Heart right ventricle (tissue), 16 donors: ENCODE measurements at regions not wholly inside any gene's neighbourhood (a gene's known extent, or its start where the extent isn't known, plus 50 kb on each side); places are given as distances from the start of the nearest gene placed in this dataset.

ENCODE experiments used
- ATAC-seq, 8 donors: fragments of 200-7000 bp; cut with Tn5 transposase; one replicate each; pipeline ENCODE4 v1.9.1; 2020; ENCODE audit warnings: mild to moderate bottlenecking in 8 of 8, moderate library complexity in 8 of 8, moderate number of reproducible peaks in 1 of 8
- DNase-seq, 2 donors: peaks; one replicate each; pipeline ENCODE4 v3.0.0-alpha.2; 2020
- H3K27ac ChIP-seq, 10 donors: fragments of 200-600 bp; sonication (generic) in 2 of 10; one replicate each; pipeline versions ENCODE4 v1.5.0 to v1.8.0; 2020 to 2022; ENCODE audit warnings: mild to moderate bottlenecking in 3 of 10
- H3K27me3 ChIP-seq, 7 donors: fragments of 200-600 bp; one replicate each; pipeline ENCODE4 v1.8.0; 2021 to 2022; ENCODE audit warnings: mild to moderate bottlenecking in 2 of 7
- H3K36me3 ChIP-seq, 9 donors: fragments of 200-600 bp; sonication (generic) in 1 of 9; one replicate each; pipeline versions ENCODE4 v1.5.0 to v1.8.0; 2020 to 2022; ENCODE audit warnings: mild to moderate bottlenecking in 2 of 9
- H3K4me1 ChIP-seq, 9 donors: fragments of 200-600 bp; sonication (generic) in 1 of 9; one replicate each; pipeline versions ENCODE4 v1.5.0 to v1.8.0; 2020 to 2022; ENCODE audit warnings: mild to moderate bottlenecking in 4 of 9
- H3K4me3 ChIP-seq, 10 donors: fragments of 200-600 bp; sonication (generic) in 2 of 10; one replicate each; pipeline versions ENCODE4 v1.5.0 to v1.8.0; 2020 to 2022; ENCODE audit warnings: mild to moderate bottlenecking in 7 of 10, moderate library complexity in 2 of 10
- H3K9me3 ChIP-seq, 11 donors: fragments of 200-600 bp in 10 of 11; sonication (generic) in 2 of 11; one replicate each; pipeline versions ENCODE4 v1.5.0 to v1.8.0; 2013 to 2022; ENCODE audit warnings: mild to moderate bottlenecking in 2 of 11, control low read depth in 1 of 11, moderate library complexity in 1 of 11
- WGBS, 2 donors: extraction: QIAGEN DNeasy Blood & Tissue Kit; methylation state at CpG; one replicate each; pipeline ENCODE4 v1.1.7; 2013; ENCODE audit warnings: inconsistent platforms in 1 of 2; 5-methylcytosine and 5-hydroxymethylcytosine counted together
- intact Hi-C, 10 donors: fragments of 100-400 bp; cut with DNase I; formaldehyde crosslinking; loops; one replicate each; pipeline versions ENCODE4 v1.11.1 to v1.14.2; 2022
- TF ChIP-seq, protein P1 (sequence below), 9 donors: fragments of 200-600 bp; sonication (generic) in 2 of 9; IDR thresholded peaks; one replicate each; pipeline versions ENCODE4 v1.5.0 to v1.8.0; 2021 to 2022; ENCODE audit warnings: antibody characterized with exemption in 9 of 9, mild to moderate bottlenecking in 5 of 9, moderate library complexity in 1 of 9
- donor health status: Arrhythmogenic right ventricular cardiomyopathy.
- donor health status: ischemic (EF 13 %, LVEDD 7.1; RV severe dilation, severe dysfunction).
- donor health status: healthy with polysubstance abuse.
- donor health status: DM: no; HTN: yes; CAD: no.
- donor health status: DM: no; HTN: no; CAD: no.
- donor health status: ischemic (EF 25% LVEDD 6.9; RV normal size, moderate dysfunction).
- donor health status: ischemic (EF 25% LVEDD 5.7; RV mildly dilated, moderate dysfunction).
- donor health status: healthy.
- donor health status: DM: yes; HTN: yes; CAD: no.
- donor health status: Ischemic cardiomyopathy.
- donor health status: ischemic (EF 35%, LVEDD 5.7; RV mildly dilated, moderate dysfunction).
- donor health status: nonischemic (EF 11% LVEDD 7.7; RV severe dilation, severe dysfunction).
- donor health status: DM: yes; HTN: yes; CAD: no.
- donor health status: PGD.
- donor health status: ischemic (EF 29% LVEDD 5.4; RV normal size, mild dysfunction).
- donor health status: nonischemic (EF 23%, LVEDD 6.1; RV moderate dilation, normal function).

DNA sequence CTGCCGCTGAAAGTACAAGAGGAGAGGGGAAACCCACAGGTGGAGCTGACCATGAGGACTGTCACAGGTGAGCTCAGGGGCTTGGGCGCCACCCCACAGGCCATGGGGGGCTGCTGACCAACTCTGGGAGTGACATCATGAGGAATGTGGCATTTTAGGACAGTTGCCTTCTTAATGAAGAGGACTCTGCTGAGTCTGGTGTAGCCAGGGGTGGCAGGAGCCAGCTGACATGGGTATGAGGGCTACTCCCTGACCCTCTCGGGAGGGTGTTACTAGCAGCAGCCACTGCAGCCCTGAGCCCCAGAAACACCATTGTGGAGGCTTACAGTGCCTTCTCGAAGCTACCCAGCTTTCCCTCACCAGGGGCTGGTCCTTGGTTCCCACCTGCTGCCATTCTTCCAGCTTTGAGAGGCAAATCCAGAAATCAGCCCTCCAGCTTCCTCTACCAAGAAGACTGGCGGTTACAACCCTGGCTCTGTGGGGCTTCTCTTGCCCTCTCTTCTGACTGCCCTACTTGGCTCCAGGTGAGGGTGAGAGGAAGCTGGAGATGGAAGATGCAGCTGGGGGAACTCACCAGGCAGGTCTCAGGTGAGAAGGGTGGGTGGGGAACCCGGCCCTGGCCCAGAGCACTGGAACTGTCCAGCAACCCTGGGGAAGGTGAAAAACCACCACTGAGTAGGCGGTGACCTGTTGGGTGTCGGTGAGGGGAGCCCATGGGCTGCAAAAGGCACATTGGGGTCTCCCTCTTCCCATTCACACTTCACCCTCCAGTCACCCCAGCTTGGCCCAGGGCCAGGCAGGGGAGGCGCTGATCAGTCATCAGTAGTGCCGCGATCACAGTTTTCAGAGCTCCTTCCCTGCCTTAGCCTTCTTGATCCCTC is 98.5 kb downstream of the MCFD2 start:
- peaks cover 0 to 3% (median 0%) of the 10 kb centered on the region in 11 donors for H3K9me3 ChIP-seq
- no peaks in the 10 kb centered on the region for H3K27me3 ChIP-seq
- peaks cover 47 to 80% (median 67%) of the 10 kb centered on the region in 9 donors for H3K4me1 ChIP-seq
- intact Hi-C loops: loop anchor here in 2 of 10 donors (1.0 to 5.0 kb wide), 2 partner anchors 30 to 55 kb away; no protein-coding TSS in a partner anchor
- DNase-seq: no peak
- peak overlapping the region; percentile 71 to 92 (median 88) for H3K27ac ChIP-seq
- H3K4me3 ChIP-seq: no peak overlapping the region
- 94% methylated on average over 11 of the region's 11 CpGs for WGBS, 2 donors
- peak in 1 of 8 donors; percentile 4 for ATAC-seq
- TF ChIP-seq, protein P1, sequence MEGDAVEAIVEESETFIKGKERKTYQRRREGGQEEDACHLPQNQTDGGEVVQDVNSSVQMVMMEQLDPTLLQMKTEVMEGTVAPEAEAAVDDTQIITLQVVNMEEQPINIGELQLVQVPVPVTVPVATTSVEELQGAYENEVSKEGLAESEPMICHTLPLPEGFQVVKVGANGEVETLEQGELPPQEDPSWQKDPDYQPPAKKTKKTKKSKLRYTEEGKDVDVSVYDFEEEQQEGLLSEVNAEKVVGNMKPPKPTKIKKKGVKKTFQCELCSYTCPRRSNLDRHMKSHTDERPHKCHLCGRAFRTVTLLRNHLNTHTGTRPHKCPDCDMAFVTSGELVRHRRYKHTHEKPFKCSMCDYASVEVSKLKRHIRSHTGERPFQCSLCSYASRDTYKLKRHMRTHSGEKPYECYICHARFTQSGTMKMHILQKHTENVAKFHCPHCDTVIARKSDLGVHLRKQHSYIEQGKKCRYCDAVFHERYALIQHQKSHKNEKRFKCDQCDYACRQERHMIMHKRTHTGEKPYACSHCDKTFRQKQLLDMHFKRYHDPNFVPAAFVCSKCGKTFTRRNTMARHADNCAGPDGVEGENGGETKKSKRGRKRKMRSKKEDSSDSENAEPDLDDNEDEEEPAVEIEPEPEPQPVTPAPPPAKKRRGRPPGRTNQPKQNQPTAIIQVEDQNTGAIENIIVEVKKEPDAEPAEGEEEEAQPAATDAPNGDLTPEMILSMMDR (IDR thresholded peaks at IDR 0.05): no peak
- H3K36me3 ChIP-seq: no peaks in the 10 kb centered on the region

- DNase-seq: no peak
- H3K9me3 ChIP-seq: peaks cover 0 to 3% (median 0%) of the 10 kb centered on the region in 11 donors
- peak overlapping the region in 9 of 10 donors; percentile 71 to 93 (median 91) for H3K27ac ChIP-seq
- TF ChIP-seq, protein P1 (IDR thresholded peaks at IDR 0.05): no peak
- 96 to 98% methylated on average over 11 of the region's 11 CpGs for WGBS, 2 donors
- peaks cover 47 to 80% (median 67%) of the 10 kb centered on the region in 9 donors for H3K4me1 ChIP-seq
- intact Hi-C loops: loop anchor here in 1 of 10 donors (5.0 kb wide), 1 partner anchor 56 kb away; no protein-coding TSS in a partner anchor
- H3K36me3 ChIP-seq: no peaks in the 10 kb centered on the region
- no peak overlapping the region for H3K4me3 ChIP-seq
- no peaks in the 10 kb centered on the region for H3K27me3 ChIP-seq
- no peak for ATAC-seq
Observed at GRCh38 chr2:46816151-46816845, 99.3 kb downstream of the MCFD2 start.

GRCh38 chr2:46815121-46815802 is 100.3 kb downstream of the MCFD2 start:
- Histone ChIP-seq H3K4me1 (peaks cover 47 to 79% (median 65%) of the 10 kb centered on the region in 9 donors), H3K4me3 (no peak overlapping the region), H3K27me3 (no peaks in the 10 kb centered on the region), H3K27ac (peak overlapping the region; percentile 71 to 93 (median 90)), H3K9me3 (peaks cover 0 to 3% (median 0%) of the 10 kb centered on the region in 11 donors), H3K36me3 (no peaks in the 10 kb centered on the region)
- intact Hi-C loops: loop anchor here in 3 of 10 donors (2.0 to 5.0 kb wide), 3 partner anchors 32 to 58 kb away; no protein-coding TSS in a partner anchor
- ATAC-seq (no peak), DNase-seq (no peak)
- TF ChIP-seq, protein P1 (IDR thresholded peaks at IDR 0.05): no peak
- WGBS, 2 donors: 66 to 77% methylated on average over 10 of the region's 10 CpGs
